GM12892 (cell line): ENCODE measurements at regions not wholly inside any gene's neighbourhood (a gene's known extent, or its start where the extent isn't known, plus 50 kb on each side); places are given as distances from the start of the nearest gene placed in this dataset.

Experiments used
- DNase-seq: peaks from one replicate; pipeline ENCODE4 v3.0.0; 2011; ENCODE audit not compliant: insufficient read length
- FAIRE-seq: peaks from 2 replicates; lab custom pipeline; 2011; peaks lifted over from hg19 to GRCh38; lab: Jason Lieb, UNC
- POLR2A ChIP-seq: IDR thresholded peaks from 2 replicates; pipeline ENCODE4 v1.6.1; 2011; ENCODE audit warnings: low read depth, low read length, control low read depth
- POLR2AphosphoS5 ChIP-seq: IDR thresholded peaks from 2 replicates; pipeline ENCODE4 v1.6.1; 2011; ENCODE audit warnings: low read depth, low read length, control low read depth
- TAF1 ChIP-seq: IDR thresholded peaks from 2 replicates; pipeline ENCODE4 v1.6.1; 2011; ENCODE audit warnings: low read depth, mild to moderate bottlenecking, control low read depth, low read length, borderline replicate concordance

GRCh38 chr2:221064058-221064854, 507.8 kb downstream of the EPHA4 start:
- FAIRE-seq: no peak

GRCh38 chr2:221064880-221065279, 507.2 kb downstream of the EPHA4 start:
- TF ChIP-seq POLR2AphosphoS5 (no peak), POLR2A (no peak), TAF1 (no peak)
- FAIRE-seq (no peak), DNase-seq (no peak)

More at GRCh38 chr2:221064058-221064854, 507.8 kb downstream of the EPHA4 start:
- TF ChIP-seq POLR2A (no peak), POLR2AphosphoS5 (no peak), TAF1 (no peak)
- no peak for DNase-seq

GRCh38 chr2:221068123-221068522, 504.0 kb downstream of the EPHA4 start:
- DNase-seq (no peak), FAIRE-seq (no peak)
- TF ChIP-seq POLR2AphosphoS5 (no peak), TAF1 (no peak), POLR2A (no peak)

GRCh38 chr2:221070106-221070505, 502.0 kb downstream of the EPHA4 start:
- FAIRE-seq: no peak

GRCh38 chr2:221073326-221074049, 498.6 kb downstream of the EPHA4 start:
- no peak for TF ChIP-seq POLR2A
- TF ChIP-seq POLR2AphosphoS5: no peak
- no peak for TF ChIP-seq TAF1
- DNase-seq (no peak), FAIRE-seq (no peak)

More at GRCh38 chr2:221070106-221070505, 502.0 kb downstream of the EPHA4 start:
- TF ChIP-seq TAF1 (no peak), POLR2AphosphoS5 (no peak), POLR2A (no peak)
- no peak for DNase-seq

- FAIRE-seq: no peak
- TF ChIP-seq POLR2A: no peak
- no peak for TF ChIP-seq POLR2AphosphoS5
- no peak for TF ChIP-seq TAF1
- DNase-seq: no peak
These were observed 497.9 kb downstream of the EPHA4 start for GRCh38 chr2:221074238-221074637.

- no peak for FAIRE-seq
These were observed 496.9 kb downstream of the EPHA4 start for GRCh38 chr2:221075203-221075602.

GRCh38 chr2:221077251-221077650, 494.9 kb downstream of the EPHA4 start:
- DNase-seq (no peak), FAIRE-seq (no peak)
- TF ChIP-seq POLR2AphosphoS5 (no peak), TAF1 (no peak), POLR2A (no peak)

More at GRCh38 chr2:221075203-221075602, 496.9 kb downstream of the EPHA4 start:
- no peak for TF ChIP-seq TAF1
- TF ChIP-seq POLR2AphosphoS5: no peak
- TF ChIP-seq POLR2A: no peak
- no peak for DNase-seq

- TF ChIP-seq TAF1 (no peak), POLR2A (no peak), POLR2AphosphoS5 (no peak)
- FAIRE-seq: no peak
- DNase-seq: no peak
These were observed 494.3 kb downstream of the EPHA4 start for GRCh38 chr2:221077799-221078198.

- TF ChIP-seq POLR2A (no peak), TAF1 (no peak), POLR2AphosphoS5 (no peak)
- FAIRE-seq (no peak), DNase-seq (no peak)
These were observed 486.7 kb downstream of the EPHA4 start for GRCh38 chr2:221085341-221085900.

- FAIRE-seq (no peak), DNase-seq (no peak)
These were observed 486.2 kb downstream of the EPHA4 start for GRCh38 chr2:221085936-221086335.

GRCh38 chr2:221087779-221088178, 484.3 kb downstream of the EPHA4 start:
- no peak for DNase-seq
- no peak for FAIRE-seq

More at GRCh38 chr2:221085936-221086335, 486.2 kb downstream of the EPHA4 start:
- TF ChIP-seq POLR2A (no peak), TAF1 (no peak), POLR2AphosphoS5 (no peak)

More at GRCh38 chr2:221087779-221088178, 484.3 kb downstream of the EPHA4 start:
- TF ChIP-seq TAF1: no peak
